ENCODE measurements at regions not wholly inside any gene's neighbourhood (a gene's known extent, or its start where the extent isn't known, plus 50 kb on each side); places are given as distances from the start of the nearest gene placed in this dataset.

DNA sequence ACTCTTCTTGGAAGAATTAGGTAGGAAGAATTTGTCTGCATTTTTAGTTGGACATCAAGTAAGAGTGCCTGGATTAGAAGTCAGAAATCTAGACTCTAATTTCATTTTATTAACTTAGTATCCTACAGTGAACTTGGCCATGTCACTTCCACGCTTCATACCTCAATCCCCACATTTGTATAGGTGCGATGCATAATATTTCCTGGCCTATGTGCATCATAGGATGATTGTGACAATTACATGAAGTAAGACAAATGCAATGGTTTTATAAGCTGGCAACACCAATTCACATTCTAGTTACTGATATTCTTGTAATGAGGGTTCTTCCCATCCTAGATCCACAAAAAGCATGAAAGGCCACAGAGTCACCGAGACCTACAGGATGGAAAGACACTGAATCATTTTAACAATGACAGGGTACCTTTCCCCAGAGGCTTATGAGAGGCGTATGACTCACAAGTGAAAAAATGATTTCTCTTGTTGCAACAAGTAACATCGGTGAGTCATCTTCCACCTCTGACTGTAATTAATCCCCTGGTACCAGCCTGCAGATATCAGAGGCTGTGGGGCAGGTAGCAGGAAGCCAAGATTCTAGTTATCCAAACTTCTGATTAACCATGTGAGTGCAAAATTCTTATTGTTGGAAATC is 56.0 kb upstream of the OR5AK2 start:
- DNase-seq: no peak
- ATAC-seq (ENCODE audit: low FRiP score): no peak
- Histone ChIP-seq H3K36me3 (ENCODE audit: control insufficient read depth in 1 of 2, insufficient read depth in 2 of 2, low read length in 1 of 2) (no peaks in the 10 kb centered on the region), H3K4me3 (ENCODE audit: low read length in 2 of 2) (no peak overlapping the region), H3K27ac (ENCODE audit: low read depth in 1 of 2, low read length in 2 of 2) (no peak overlapping the region), H3K9me3 (ENCODE audit: control insufficient read depth, low read length) (no peaks in the 10 kb centered on the region), H3K4me1 (ENCODE audit: control insufficient read depth in 1 of 2, insufficient read depth in 2 of 2, low read length in 2 of 2) (no peaks in the 10 kb centered on the region), H3K27me3 (ENCODE audit: control insufficient read depth in 1 of 2, insufficient read depth in 2 of 2, low read length in 1 of 2) (peaks cover 0 to 2% of the 10 kb centered on the region in 2 donors)
- intact Hi-C loops (cut with DNase I): loop anchor here in 1 of 2 donors (10.0 kb wide), 1 partner anchor 62 kb away; no protein-coding TSS in a partner anchor
- 66 to 71% methylated on average over 5 of the region's 5 CpGs for WGBS, 2 donors

GRCh38 chr11:56923116-56923515 is 65.6 kb upstream of the OR5AK2 start:
- H3K9me3 ChIP-seq (ENCODE audit: control insufficient read depth, low read length): no peaks in the 10 kb centered on the region
- H3K27ac ChIP-seq (ENCODE audit: low read depth in 1 of 2, low read length in 2 of 2): no peak overlapping the region
- H3K4me1 ChIP-seq (ENCODE audit: control insufficient read depth in 1 of 2, insufficient read depth in 2 of 2, low read length in 2 of 2): no peaks in the 10 kb centered on the region
- no peak for ATAC-seq (ENCODE audit: low FRiP score)
- H3K4me3 ChIP-seq (ENCODE audit: low read length in 2 of 2): no peak overlapping the region
- H3K27me3 ChIP-seq (ENCODE audit: control insufficient read depth in 1 of 2, insufficient read depth in 2 of 2, low read length in 1 of 2): no peaks in the 10 kb centered on the region
- intact Hi-C loops (cut with DNase I): no loop called here
- WGBS, 2 donors: 0 to 48% methylated on average over 1 of the region's 1 CpG
- H3K36me3 ChIP-seq (ENCODE audit: control insufficient read depth in 1 of 2, insufficient read depth in 2 of 2, low read length in 1 of 2): no peaks in the 10 kb centered on the region
- no peak for DNase-seq

- ATAC-seq (ENCODE audit: low FRiP score): no peak
- Histone ChIP-seq H3K36me3 (ENCODE audit: control insufficient read depth in 1 of 2, insufficient read depth in 2 of 2, low read length in 1 of 2) (no peaks in the 10 kb centered on the region), H3K27ac (ENCODE audit: low read depth in 1 of 2, low read length in 2 of 2) (no peak overlapping the region), H3K4me3 (ENCODE audit: low read length in 2 of 2) (no peak overlapping the region), H3K27me3 (ENCODE audit: control insufficient read depth in 1 of 2, insufficient read depth in 2 of 2, low read length in 1 of 2) (no peaks in the 10 kb centered on the region), H3K4me1 (ENCODE audit: control insufficient read depth in 1 of 2, insufficient read depth in 2 of 2, low read length in 2 of 2) (no peaks in the 10 kb centered on the region), H3K9me3 (ENCODE audit: control insufficient read depth, low read length) (no peaks in the 10 kb centered on the region)
- DNase-seq: no peak
- WGBS, 2 donors: 80 to 82% methylated on average over 1 of the region's 1 CpG
- intact Hi-C loops (cut with DNase I): no loop called here
Observed at GRCh38 chr11:56922421-56922820, 66.3 kb upstream of the OR5AK2 start.

- Histone ChIP-seq H3K4me3 (ENCODE audit: low read length in 2 of 2) (no peak overlapping the region), H3K27me3 (ENCODE audit: control insufficient read depth in 1 of 2, insufficient read depth in 2 of 2, low read length in 1 of 2) (no peaks in the 10 kb centered on the region), H3K27ac (ENCODE audit: low read depth in 1 of 2, low read length in 2 of 2) (no peak overlapping the region), H3K4me1 (ENCODE audit: control insufficient read depth in 1 of 2, insufficient read depth in 2 of 2, low read length in 2 of 2) (no peaks in the 10 kb centered on the region), H3K9me3 (ENCODE audit: control insufficient read depth, low read length) (no peaks in the 10 kb centered on the region), H3K36me3 (ENCODE audit: control insufficient read depth in 1 of 2, insufficient read depth in 2 of 2, low read length in 1 of 2) (no peaks in the 10 kb centered on the region)
- WGBS, 2 donors: 30 to 33% methylated on average over 3 of the region's 3 CpGs
- intact Hi-C loops (cut with DNase I): no loop called here
- ATAC-seq (ENCODE audit: low FRiP score) (no peak), DNase-seq (no peak)
Observed at GRCh38 chr11:56917708-56918400, 70.9 kb upstream of the OR5AK2 start.

GRCh38 chr11:56916587-56916986 is 72.1 kb upstream of the OR5AK2 start:
- 26 to 32% methylated on average over 2 of the region's 2 CpGs for WGBS, 2 donors
- no peak for DNase-seq
- no peak for ATAC-seq (ENCODE audit: low FRiP score)

GRCh38 chr11:56916162-56916561 is 72.6 kb upstream of the OR5AK2 start:
- H3K27me3 ChIP-seq (ENCODE audit: control insufficient read depth in 1 of 2, insufficient read depth in 2 of 2, low read length in 1 of 2): no peaks in the 10 kb centered on the region
- H3K4me3 ChIP-seq (ENCODE audit: low read length in 2 of 2): no peak overlapping the region
- H3K9me3 ChIP-seq (ENCODE audit: control insufficient read depth, low read length): no peaks in the 10 kb centered on the region
- WGBS, 2 donors: 43 to 45% methylated on average over 5 of the region's 5 CpGs
- DNase-seq (no peak), ATAC-seq (ENCODE audit: low FRiP score) (no peak)
- intact Hi-C loops (cut with DNase I): no loop called here
- no peaks in the 10 kb centered on the region for H3K4me1 ChIP-seq (ENCODE audit: control insufficient read depth in 1 of 2, insufficient read depth in 2 of 2, low read length in 2 of 2)
- no peaks in the 10 kb centered on the region for H3K36me3 ChIP-seq (ENCODE audit: control insufficient read depth in 1 of 2, insufficient read depth in 2 of 2, low read length in 1 of 2)
- no peak overlapping the region for H3K27ac ChIP-seq (ENCODE audit: low read depth in 1 of 2, low read length in 2 of 2)

More at GRCh38 chr11:56916587-56916986, 72.1 kb upstream of the OR5AK2 start:
- H3K4me3 ChIP-seq (ENCODE audit: low read length in 2 of 2): no peak overlapping the region
- no peaks in the 10 kb centered on the region for H3K4me1 ChIP-seq (ENCODE audit: control insufficient read depth in 1 of 2, insufficient read depth in 2 of 2, low read length in 2 of 2)
- no peaks in the 10 kb centered on the region for H3K27me3 ChIP-seq (ENCODE audit: control insufficient read depth in 1 of 2, insufficient read depth in 2 of 2, low read length in 1 of 2)
- H3K9me3 ChIP-seq (ENCODE audit: control insufficient read depth, low read length): no peaks in the 10 kb centered on the region
- no peak overlapping the region for H3K27ac ChIP-seq (ENCODE audit: low read depth in 1 of 2, low read length in 2 of 2)
- intact Hi-C loops (cut with DNase I): no loop called here
- H3K36me3 ChIP-seq (ENCODE audit: control insufficient read depth in 1 of 2, insufficient read depth in 2 of 2, low read length in 1 of 2): no peaks in the 10 kb centered on the region

- no peaks in the 10 kb centered on the region for H3K27me3 ChIP-seq (ENCODE audit: control insufficient read depth in 1 of 2, insufficient read depth in 2 of 2, low read length in 1 of 2)
- intact Hi-C loops (cut with DNase I): no loop called here
- ATAC-seq (ENCODE audit: low FRiP score) (no peak), DNase-seq (no peak)
- no peak overlapping the region for H3K27ac ChIP-seq (ENCODE audit: low read depth in 1 of 2, low read length in 2 of 2)
- WGBS, 2 donors: 55 to 56% methylated on average over 5 of the region's 5 CpGs
- no peaks in the 10 kb centered on the region for H3K9me3 ChIP-seq (ENCODE audit: control insufficient read depth, low read length)
- no peak overlapping the region for H3K4me3 ChIP-seq (ENCODE audit: low read length in 2 of 2)
- H3K4me1 ChIP-seq (ENCODE audit: control insufficient read depth in 1 of 2, insufficient read depth in 2 of 2, low read length in 2 of 2): no peaks in the 10 kb centered on the region
- H3K36me3 ChIP-seq (ENCODE audit: control insufficient read depth in 1 of 2, insufficient read depth in 2 of 2, low read length in 1 of 2): no peaks in the 10 kb centered on the region
Observed at GRCh38 chr11:56911312-56911711, 77.4 kb upstream of the OR5AK2 start.

DNA sequence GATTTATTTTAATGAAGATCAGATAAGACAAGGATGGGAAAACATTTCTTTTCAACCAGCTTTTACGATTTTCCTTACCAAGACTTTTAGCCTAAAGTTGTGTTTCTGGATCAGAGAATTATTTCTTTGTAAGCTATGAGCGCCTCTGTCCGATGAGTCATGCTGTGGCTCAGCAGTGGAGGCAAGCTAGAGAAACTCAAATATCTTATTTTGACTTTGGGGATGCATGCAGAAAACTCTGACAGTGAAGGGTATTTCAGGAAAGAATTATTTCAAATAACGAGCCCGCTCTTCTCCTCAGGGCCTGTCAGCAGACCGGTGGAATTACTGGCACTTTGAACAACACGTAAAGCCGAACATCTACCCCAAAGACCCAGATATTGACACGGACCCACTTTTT is 77.9 kb upstream of the OR5AK2 start:
- H3K27ac ChIP-seq (ENCODE audit: low read depth in 1 of 2, low read length in 2 of 2): no peak overlapping the region

More for the DNA sequence above, 77.9 kb upstream of the OR5AK2 start:
- Histone ChIP-seq H3K9me3 (ENCODE audit: control insufficient read depth, low read length) (no peaks in the 10 kb centered on the region), H3K4me1 (ENCODE audit: control insufficient read depth in 1 of 2, insufficient read depth in 2 of 2, low read length in 2 of 2) (no peaks in the 10 kb centered on the region), H3K27me3 (ENCODE audit: control insufficient read depth in 1 of 2, insufficient read depth in 2 of 2, low read length in 1 of 2) (no peaks in the 10 kb centered on the region), H3K4me3 (ENCODE audit: low read length in 2 of 2) (no peak overlapping the region), H3K36me3 (ENCODE audit: control insufficient read depth in 1 of 2, insufficient read depth in 2 of 2, low read length in 1 of 2) (no peaks in the 10 kb centered on the region)
- no peak for ATAC-seq (ENCODE audit: low FRiP score)
- DNase-seq: no peak
- intact Hi-C loops (cut with DNase I): no loop called here
- WGBS, 2 donors: 72 to 74% methylated on average over 9 of the region's 9 CpGs
